HCT116 (cell line): ENCODE measurements at regions not wholly inside any gene's neighbourhood (a gene's known extent, or its start where the extent isn't known, plus 50 kb on each side); places are given as distances from the start of the nearest gene placed in this dataset.

Experiments used
- ATAC-seq: fragments of 200-7000 bp; cut with Tn5 transposase; 2 replicates; pipeline ENCODE4 v1.9.1; 2020; ENCODE audit warnings: mild to moderate bottlenecking, moderate library complexity
- BruUV-seq: library from RNA; stranded (reverse); fragments of 400-500 nt; replicated peaks from 2 replicates; lab custom pipeline; 2021; lab: Mats Ljungman, UMichigan
- CTCF ChIA-PET: fragments of 300-600 bp; sonication (Branson Sonifier 250); formaldehyde crosslinking; loops from one replicate; lab custom pipeline; 2021; ENCODE audit warnings: antibody characterized with exemption; lab: Charles Lee
- POLR2A ChIA-PET: fragments of 300-600, 350-600 bp; sonication (Branson Sonifier 250); formaldehyde crosslinking; loops from one replicate; lab custom pipeline; 2021; ENCODE audit warnings: antibody characterized with exemption; lab: Charles Lee
- RAD21 ChIA-PET, 2 experiments: fragments of 300-600 bp; sonication (Branson Sonifier 250); formaldehyde crosslinking; loops; one replicate each; lab custom pipeline; 2023; ENCODE audit warnings: low total read pairs in 2 of 2; ENCODE audit not compliant: uncharacterized antibody in 2 of 2, unreplicated experiment in 2 of 2, low non-redundant PET in 1 of 2; lab: Charles Lee
- DNase-seq: peaks from one replicate; pipeline ENCODE4 v3.0.0-alpha.2; 2010; ENCODE audit warnings: low read depth, low spot score
- H2AFZ ChIP-seq: fragments of 200-600 bp; shearing (Covaris generic), sonication (generic); 2 replicates; pipeline ENCODE4 v1.6.1; 2017; ENCODE audit warnings: low read depth, mixed run types, mixed read lengths, antibody characterized with exemption, low read length; ENCODE audit not compliant: poor library complexity, severe bottlenecking
- H3K27ac ChIP-seq: 2 replicates; pipeline ENCODE4 v1.5.1; 2012; ENCODE audit warnings: low read depth, low read length
- H3K27me3 ChIP-seq: fragments of 200-600 bp; sonication (generic); 2 replicates; pipeline ENCODE4 v1.6.1; 2016; ENCODE audit warnings: mixed run types, low read length, mixed read lengths; ENCODE audit not compliant: insufficient read depth
- H3K36me3 ChIP-seq, 2 experiments: fragments of 200-500 bp in 1 of 2; fragments of 200-600 bp in 1 of 2; sonication (Bioruptor generic) in 1 of 2; sonication (generic) in 1 of 2; 2 replicates each; pipeline versions ENCODE4 v1.5.1 to v1.6.1; 2014 to 2016; ENCODE audit warnings: low read length in 2 of 2, inconsistent platforms in 1 of 2, mixed read lengths in 1 of 2, mixed run types in 1 of 2; ENCODE audit not compliant: insufficient read depth in 2 of 2, control insufficient read depth in 1 of 2
- H3K4me1 ChIP-seq, 2 experiments: fragments of 200-600 bp in 1 of 2; sonication (generic) in 1 of 2; 2 replicates each; pipeline versions ENCODE4 v1.5.1 to v1.6.1; 2012 to 2017; ENCODE audit warnings: low read length in 2 of 2, inconsistent platforms in 1 of 2, mild to moderate bottlenecking in 1 of 2, mixed read lengths in 1 of 2, mixed run types in 1 of 2, moderate library complexity in 1 of 2; ENCODE audit not compliant: insufficient read depth in 2 of 2, control insufficient read depth in 1 of 2
- H3K4me2 ChIP-seq: fragments of 200-600 bp; sonication (generic); 2 replicates; pipeline ENCODE4 v1.6.1; 2017; ENCODE audit warnings: mixed run types, low read length, mixed read lengths
- H3K4me3 ChIP-seq, 2 experiments: fragments of 200-600 bp in 1 of 2; sonication (generic) in 1 of 2; replicated peaks in 1 of 2; 2 replicates each; pipeline ENCODE4 v1.5.1; 2011 to 2016; ENCODE audit warnings: low read length in 2 of 2, control low read depth in 1 of 2, low read depth in 1 of 2, mild to moderate bottlenecking in 1 of 2, mixed read lengths in 1 of 2, mixed run types in 1 of 2
- H3K79me2 ChIP-seq: fragments of 200-600 bp; sonication (generic); 2 replicates; pipeline ENCODE4 v1.6.1; 2017; ENCODE audit warnings: mild to moderate bottlenecking, mixed run types, low read length, moderate library complexity, mixed read lengths; ENCODE audit not compliant: insufficient read depth
- H3K9ac ChIP-seq: fragments of 200-600 bp; sonication (generic); 2 replicates; pipeline ENCODE4 v1.6.1; 2016; ENCODE audit warnings: low read length, mixed read lengths
- H3K9me2 ChIP-seq: fragments of 200-600 bp; sonication (generic), shearing (Covaris generic); 2 replicates; pipeline ENCODE4 v1.6.1; 2017; ENCODE audit warnings: mixed run types, mild to moderate bottlenecking, moderate library complexity; ENCODE audit not compliant: insufficient read depth
- H3K9me3 ChIP-seq, 2 experiments: fragments of 200-500 bp in 1 of 2; fragments of 200-600 bp in 1 of 2; sonication (Bioruptor generic) in 1 of 2; sonication (generic) in 1 of 2; 2 replicates each; pipeline ENCODE4 v1.6.1; 2014 to 2017; ENCODE audit warnings: low read length in 2 of 2, mixed read lengths in 2 of 2, inconsistent platforms in 1 of 2, low read depth in 1 of 2, mild to moderate bottlenecking in 1 of 2, mixed run types in 1 of 2, moderate library complexity in 1 of 2; ENCODE audit not compliant: control insufficient read depth in 1 of 2, insufficient read depth in 1 of 2
- H4K20me1 ChIP-seq: fragments of 200-600 bp; sonication (generic), shearing (Covaris generic); 2 replicates; pipeline ENCODE4 v1.6.1; 2017; ENCODE audit warnings: mixed run types, mild to moderate bottlenecking, moderate library complexity; ENCODE audit not compliant: insufficient read depth
- CBX3 ChIP-seq: IDR thresholded peaks from 2 replicates; pipeline ENCODE4 v1.6.1; 2012; ENCODE audit warnings: low read depth
- CEBPB ChIP-seq: IDR thresholded peaks from 2 replicates; pipeline ENCODE4 v1.6.1; 2012; ENCODE audit warnings: low read depth
- EGR1 ChIP-seq: IDR thresholded peaks from 2 replicates; pipeline ENCODE4 v1.6.1; 2012; ENCODE audit warnings: low read depth
- ELF1 ChIP-seq: IDR thresholded peaks from 2 replicates; pipeline ENCODE4 v1.6.1; 2012; ENCODE audit warnings: low read depth, borderline replicate concordance
- EZH2phosphoT487 ChIP-seq: fragments of 200-600 bp; IDR thresholded peaks from 2 replicates; pipeline ENCODE4 v1.6.1; 2018; ENCODE audit warnings: antibody characterized with exemption, borderline replicate concordance
- JUND ChIP-seq: IDR thresholded peaks from 2 replicates; pipeline ENCODE4 v1.6.1; 2012
- POLR2AphosphoS5 ChIP-seq: IDR thresholded peaks from 2 replicates; pipeline ENCODE4 v1.6.1; 2011; ENCODE audit warnings: mild to moderate bottlenecking, low read depth, low read length, moderate library complexity
- RAD21 ChIP-seq: IDR thresholded peaks from 2 replicates; pipeline ENCODE4 v1.6.1; 2012; ENCODE audit warnings: low read depth, mild to moderate bottlenecking
- SIN3A ChIP-seq: IDR thresholded peaks from 2 replicates; pipeline ENCODE4 v1.6.1; 2012; ENCODE audit warnings: low read depth
- SP1 ChIP-seq: IDR thresholded peaks from 2 replicates; pipeline ENCODE4 v1.6.1; 2012; ENCODE audit warnings: low read depth
- SRF ChIP-seq: IDR thresholded peaks from 2 replicates; pipeline ENCODE4 v1.6.1; 2012; ENCODE audit warnings: low read depth
- TCF7L2 ChIP-seq: IDR thresholded peaks from 2 replicates; pipeline ENCODE4 v1.7.0; 2011; ENCODE audit warnings: borderline replicate concordance, inconsistent platforms; ENCODE audit not compliant: insufficient read depth, insufficient read length; ENCODE audit errors: extremely low read depth
- YY1 ChIP-seq: IDR thresholded peaks from 2 replicates; pipeline ENCODE4 v1.6.1; 2011; ENCODE audit warnings: low read length, low read depth, moderate library complexity, mild to moderate bottlenecking; ENCODE audit not compliant: insufficient replicate concordance; ENCODE audit errors: extremely low read depth
- ZFX ChIP-seq: fragments of 450-650 bp; IDR thresholded peaks from 2 replicates; pipeline ENCODE4 v1.6.1; 2017
- ZNF274 ChIP-seq: fragments of 200-500 bp; sonication (Bioruptor generic); IDR thresholded peaks from 2 replicates; pipeline ENCODE4 v1.6.1; 2014; ENCODE audit warnings: mild to moderate bottlenecking, low read depth, low read length, inconsistent platforms
- intact Hi-C: fragments of 100-400 bp; cut with micrococcal nuclease; formaldehyde crosslinking; loops from 2 replicates; pipeline ENCODE4 v1.10.0; 2022
- TF ChIP-seq, protein P1 (sequence below), 3 experiments: fragments of 200-600 bp in 1 of 3; sonication (generic) in 1 of 3; IDR thresholded peaks in 2 of 3; conservative IDR thresholded peaks in 1 of 3; 2 replicates each; pipeline ENCODE4 v1.5.1; 2012 to 2017; ENCODE audit warnings: low read depth in 2 of 3, low read length in 2 of 3, antibody characterized with exemption in 1 of 3, borderline replicate concordance in 1 of 3, control low read depth in 1 of 3, mild to moderate bottlenecking in 1 of 3, mixed read lengths in 1 of 3, mixed run types in 1 of 3, moderate library complexity in 1 of 3; ENCODE audit not compliant: insufficient read depth in 1 of 3
- TF ChIP-seq, protein P2 (sequence below): IDR thresholded peaks from 2 replicates; pipeline ENCODE4 v1.6.1; 2012
- TF ChIP-seq, protein P3 (sequence below): IDR thresholded peaks from 2 replicates; pipeline ENCODE4 v1.6.1; 2011; ENCODE audit warnings: mild to moderate bottlenecking, low read length, moderate library complexity; ENCODE audit not compliant: insufficient replicate concordance; ENCODE audit errors: extremely low read depth

DNA sequence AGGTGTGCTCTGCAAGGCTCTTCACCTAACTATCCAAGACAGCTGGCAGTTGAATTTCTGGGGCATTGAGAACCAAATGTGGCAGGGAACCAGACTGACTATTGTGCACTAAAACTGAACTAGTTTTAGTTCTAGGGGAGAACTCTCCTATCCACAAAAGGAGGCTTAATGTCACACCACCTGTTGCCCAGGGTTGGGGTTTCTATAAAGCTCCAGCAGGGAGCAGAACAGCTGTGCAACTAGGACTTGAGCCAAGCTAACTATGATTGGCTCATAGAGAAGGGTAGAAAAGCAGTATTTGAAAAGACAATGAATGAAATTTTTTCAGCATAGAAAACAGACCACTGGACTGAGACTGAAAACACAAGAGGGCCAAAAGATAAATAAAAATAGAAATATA lies 53.3 kb upstream of the FGGY start:
- H3K9me3 ChIP-seq: no peaks in the 10 kb centered on the region

DNA sequence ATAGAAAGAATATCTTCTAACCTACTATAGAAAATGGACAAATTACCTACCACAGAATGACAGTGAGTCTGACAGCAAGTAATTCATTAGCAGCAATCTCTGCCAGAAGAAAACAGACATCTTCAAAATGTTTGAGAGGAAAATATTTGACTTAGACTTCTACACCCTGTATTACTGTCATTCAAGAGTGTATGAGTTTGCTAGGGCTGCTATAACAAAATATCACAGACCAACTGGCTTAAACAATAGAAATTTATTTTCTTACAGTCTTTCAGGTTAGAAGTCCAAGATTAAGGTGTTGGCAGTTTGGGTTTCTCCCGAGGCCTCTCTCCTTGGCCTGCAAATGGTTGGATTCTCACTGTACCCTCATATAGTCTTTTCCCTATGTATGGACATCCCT lies 52.9 kb upstream of the FGGY start:
- DNase-seq (no peak), ATAC-seq (no peak)
- Histone ChIP-seq H3K9ac (no peak overlapping the region), H3K36me3 (no peaks in the 10 kb centered on the region), H3K4me2 (no peak overlapping the region), H3K4me3 (no peak overlapping the region), H3K4me1 (no peaks in the 10 kb centered on the region), H4K20me1 (no peaks in the 10 kb centered on the region), H3K27ac (no peak overlapping the region), H3K79me2 (no peaks in the 10 kb centered on the region), H3K9me3 (no peaks in the 10 kb centered on the region), H2AFZ (no peak overlapping the region), H3K9me2 (no peaks in the 10 kb centered on the region), H3K27me3 (no peaks in the 10 kb centered on the region)
- POLR2A ChIA-PET: no interaction called here
- RAD21 ChIA-PET: no interaction called here
- CTCF ChIA-PET: no interaction called here
- BruUV-seq: no TSS peak
- intact Hi-C loops: no loop called here
- TF ChIP-seq, protein P1, sequence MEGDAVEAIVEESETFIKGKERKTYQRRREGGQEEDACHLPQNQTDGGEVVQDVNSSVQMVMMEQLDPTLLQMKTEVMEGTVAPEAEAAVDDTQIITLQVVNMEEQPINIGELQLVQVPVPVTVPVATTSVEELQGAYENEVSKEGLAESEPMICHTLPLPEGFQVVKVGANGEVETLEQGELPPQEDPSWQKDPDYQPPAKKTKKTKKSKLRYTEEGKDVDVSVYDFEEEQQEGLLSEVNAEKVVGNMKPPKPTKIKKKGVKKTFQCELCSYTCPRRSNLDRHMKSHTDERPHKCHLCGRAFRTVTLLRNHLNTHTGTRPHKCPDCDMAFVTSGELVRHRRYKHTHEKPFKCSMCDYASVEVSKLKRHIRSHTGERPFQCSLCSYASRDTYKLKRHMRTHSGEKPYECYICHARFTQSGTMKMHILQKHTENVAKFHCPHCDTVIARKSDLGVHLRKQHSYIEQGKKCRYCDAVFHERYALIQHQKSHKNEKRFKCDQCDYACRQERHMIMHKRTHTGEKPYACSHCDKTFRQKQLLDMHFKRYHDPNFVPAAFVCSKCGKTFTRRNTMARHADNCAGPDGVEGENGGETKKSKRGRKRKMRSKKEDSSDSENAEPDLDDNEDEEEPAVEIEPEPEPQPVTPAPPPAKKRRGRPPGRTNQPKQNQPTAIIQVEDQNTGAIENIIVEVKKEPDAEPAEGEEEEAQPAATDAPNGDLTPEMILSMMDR (IDR thresholded peaks at IDR 0.05 in 2 of 3, conservative IDR thresholded peaks at IDR 0.05 in 1 of 3; ENCODE audit: borderline replicate concordance in 1 of 3, insufficient read depth in 1 of 3, low read depth in 2 of 3, low read length in 2 of 3): no peak
- TF ChIP-seq, protein P2, sequence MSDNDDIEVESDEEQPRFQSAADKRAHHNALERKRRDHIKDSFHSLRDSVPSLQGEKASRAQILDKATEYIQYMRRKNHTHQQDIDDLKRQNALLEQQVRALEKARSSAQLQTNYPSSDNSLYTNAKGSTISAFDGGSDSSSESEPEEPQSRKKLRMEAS: no peak
- no peak for TF ChIP-seq EGR1
- TF ChIP-seq ZFX: no peak
- TF ChIP-seq TCF7L2: no peak
- TF ChIP-seq SRF: no peak
- TF ChIP-seq RAD21: no peak
- TF ChIP-seq JUND: no peak
- no peak for TF ChIP-seq POLR2AphosphoS5
- no peak for TF ChIP-seq ZNF274
- TF ChIP-seq SP1: no peak
- TF ChIP-seq ELF1: no peak

More for the DNA sequence above, 53.3 kb upstream of the FGGY start:
- DNase-seq (no peak), ATAC-seq (no peak)
- Histone ChIP-seq H3K9me2 (no peaks in the 10 kb centered on the region), H3K27ac (no peak overlapping the region), H3K9ac (no peak overlapping the region), H2AFZ (no peak overlapping the region), H3K36me3 (no peaks in the 10 kb centered on the region), H3K4me1 (no peaks in the 10 kb centered on the region), H3K4me2 (no peak overlapping the region), H3K79me2 (no peaks in the 10 kb centered on the region), H3K4me3 (no peak overlapping the region), H3K27me3 (no peaks in the 10 kb centered on the region), H4K20me1 (no peaks in the 10 kb centered on the region)
- CTCF ChIA-PET: no interaction called here
- TF ChIP-seq CEBPB (no peak), POLR2AphosphoS5 (no peak), ZFX (no peak), ELF1 (no peak), JUND (no peak), ZNF274 (no peak), SP1 (no peak), EGR1 (no peak), RAD21 (no peak), YY1 (no peak), CBX3 (no peak), EZH2phosphoT487 (no peak), SIN3A (no peak)
- TF ChIP-seq, protein P3, sequence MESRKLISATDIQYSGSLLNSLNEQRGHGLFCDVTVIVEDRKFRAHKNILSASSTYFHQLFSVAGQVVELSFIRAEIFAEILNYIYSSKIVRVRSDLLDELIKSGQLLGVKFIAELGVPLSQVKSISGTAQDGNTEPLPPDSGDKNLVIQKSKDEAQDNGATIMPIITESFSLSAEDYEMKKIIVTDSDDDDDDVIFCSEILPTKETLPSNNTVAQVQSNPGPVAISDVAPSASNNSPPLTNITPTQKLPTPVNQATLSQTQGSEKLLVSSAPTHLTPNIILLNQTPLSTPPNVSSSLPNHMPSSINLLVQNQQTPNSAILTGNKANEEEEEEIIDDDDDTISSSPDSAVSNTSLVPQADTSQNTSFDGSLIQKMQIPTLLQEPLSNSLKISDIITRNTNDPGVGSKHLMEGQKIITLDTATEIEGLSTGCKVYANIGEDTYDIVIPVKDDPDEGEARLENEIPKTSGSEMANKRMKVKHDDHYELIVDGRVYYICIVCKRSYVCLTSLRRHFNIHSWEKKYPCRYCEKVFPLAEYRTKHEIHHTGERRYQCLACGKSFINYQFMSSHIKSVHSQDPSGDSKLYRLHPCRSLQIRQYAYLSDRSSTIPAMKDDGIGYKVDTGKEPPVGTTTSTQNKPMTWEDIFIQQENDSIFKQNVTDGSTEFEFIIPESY: no peak
- RAD21 ChIA-PET: no interaction called here
- POLR2A ChIA-PET: no interaction called here
- intact Hi-C loops: no loop called here
- BruUV-seq: no TSS peak
